Colonic mucosa (tissue), 4 donors: ENCODE measurements at regions not wholly inside any gene's neighbourhood (a gene's known extent, or its start where the extent isn't known, plus 50 kb on each side); places are given as distances from the start of the nearest gene placed in this dataset.

Source experiments
- DNase-seq: peaks from one replicate; pipeline ENCODE4 v3.0.0-alpha.2; 2020
- H3K27ac ChIP-seq: fragments of 200-600 bp; one replicate; pipeline ENCODE4 v1.8.0; 2021
- H3K27me3 ChIP-seq: fragments of 200-600 bp; one replicate; pipeline ENCODE4 v1.8.0; 2021
- H3K36me3 ChIP-seq: fragments of 200-600 bp; one replicate; pipeline ENCODE4 v1.8.0; 2021
- H3K4me1 ChIP-seq: fragments of 200-600 bp; one replicate; pipeline ENCODE4 v1.8.0; 2021; ENCODE audit warnings: mild to moderate bottlenecking
- H3K4me3 ChIP-seq: fragments of 200-600 bp; one replicate; pipeline ENCODE4 v1.8.0; 2021
- H3K9ac ChIP-seq, 2 donors: one replicate each; pipeline ENCODE4 v1.7.0; 2013; ENCODE audit warnings: control low read depth in 2 of 2, low read depth in 2 of 2, low read length in 2 of 2
- H3K9me3 ChIP-seq: fragments of 200-600 bp; one replicate; pipeline ENCODE4 v1.8.0; 2021
- CTCF ChIP-seq: fragments of 200-600 bp; IDR thresholded peaks from one replicate; pipeline ENCODE4 v1.8.0; 2022; ENCODE audit warnings: antibody characterized with exemption, mild to moderate bottlenecking
- intact Hi-C: fragments of 100-400 bp; cut with DNase I; formaldehyde crosslinking; loops from one replicate; pipeline ENCODE4 v1.14.1; 2022
- donor health status: healthy.
- donor health status: DM: no; HTN: no; CAD: no.
- donor health status: DM: no; HTN: no; CAD: no.

GRCh38 chr12:28905220-28905955 is 243.7 kb upstream of the FAR2 start:
- Histone ChIP-seq H3K9me3 (no peaks in the 10 kb centered on the region), H3K27me3 (no peaks in the 10 kb centered on the region), H3K27ac (no peak overlapping the region), H3K36me3 (no peaks in the 10 kb centered on the region), H3K4me1 (no peaks in the 10 kb centered on the region), H3K9ac (no peak overlapping the region), H3K4me3 (no peak overlapping the region)
- no peak for DNase-seq
- no peak for TF ChIP-seq CTCF
- intact Hi-C loops = no loop called here

- no peak for DNase-seq
- Histone ChIP-seq H3K4me1 (no peaks in the 10 kb centered on the region), H3K36me3 (no peaks in the 10 kb centered on the region), H3K9me3 (no peaks in the 10 kb centered on the region), H3K9ac (no peak overlapping the region), H3K27me3 (no peaks in the 10 kb centered on the region), H3K27ac (no peak overlapping the region), H3K4me3 (no peak overlapping the region)
- no peak for TF ChIP-seq CTCF
- intact Hi-C loops = no loop called here
Observed at GRCh38 chr12:28908646-28909045, 240.4 kb upstream of the FAR2 start.

- Histone ChIP-seq H3K4me1 (no peaks in the 10 kb centered on the region), H3K27me3 (no peaks in the 10 kb centered on the region), H3K9me3 (no peaks in the 10 kb centered on the region), H3K27ac (no peak overlapping the region), H3K4me3 (no peak overlapping the region), H3K9ac (no peak overlapping the region), H3K36me3 (no peaks in the 10 kb centered on the region)
- no peak for TF ChIP-seq CTCF
- no peak for DNase-seq
- intact Hi-C loops = no loop called here
Observed at GRCh38 chr12:28909291-28909690, 239.8 kb upstream of the FAR2 start.

GRCh38 chr12:28925719-28926376 is 223.2 kb upstream of the FAR2 start:
- intact Hi-C loops = no loop called here
- Histone ChIP-seq H3K4me3 (no peak overlapping the region), H3K9ac (no peak overlapping the region), H3K4me1 (no peaks in the 10 kb centered on the region), H3K27me3 (no peaks in the 10 kb centered on the region), H3K36me3 (no peaks in the 10 kb centered on the region), H3K27ac (no peak overlapping the region), H3K9me3 (no peaks in the 10 kb centered on the region)
- no peak for DNase-seq
- no peak for TF ChIP-seq CTCF

- Histone ChIP-seq H3K4me3 (no peak overlapping the region), H3K9me3 (no peaks in the 10 kb centered on the region)
- intact Hi-C loops = no loop called here
Observed at GRCh38 chr12:28930704-28931103, 218.4 kb upstream of the FAR2 start.

More at GRCh38 chr12:28930704-28931103, 218.4 kb upstream of the FAR2 start:
- H3K9ac ChIP-seq = no peak overlapping the region
- DNase-seq = no peak
- H3K36me3 ChIP-seq = no peaks in the 10 kb centered on the region
- no peaks in the 10 kb centered on the region for H3K4me1 ChIP-seq
- H3K27ac ChIP-seq = no peak overlapping the region
- no peak for TF ChIP-seq CTCF
- H3K27me3 ChIP-seq = no peaks in the 10 kb centered on the region
